HG02759 (cell line): ENCODE measurements at regions not wholly inside any gene's neighbourhood (a gene's known extent, or its start where the extent isn't known, plus 50 kb on each side); places are given as distances from the start of the nearest gene placed in this dataset.
"Not testable (repeated sequence)": the region's sequence is repeated elsewhere in the genome, so short reads cannot be mapped to it uniquely, and the experiment has no call there.

Experiments used
- ATAC-seq: cut with Tn5 transposase; IDR thresholded peaks from one replicate; pipeline ENCODE4 v1.9.1; 2021; ENCODE audit warnings: mild to moderate bottlenecking, moderate library complexity; ENCODE audit not compliant: unreplicated experiment

GRCh38 chr7:67301667-67302066 is 305.0 kb downstream of the TYW1 start:
- ATAC-seq, result no peak

GRCh38 chr7:67302113-67303039 is 305.7 kb downstream of the TYW1 start:
- ATAC-seq, result peak; percentile 86

DNA sequence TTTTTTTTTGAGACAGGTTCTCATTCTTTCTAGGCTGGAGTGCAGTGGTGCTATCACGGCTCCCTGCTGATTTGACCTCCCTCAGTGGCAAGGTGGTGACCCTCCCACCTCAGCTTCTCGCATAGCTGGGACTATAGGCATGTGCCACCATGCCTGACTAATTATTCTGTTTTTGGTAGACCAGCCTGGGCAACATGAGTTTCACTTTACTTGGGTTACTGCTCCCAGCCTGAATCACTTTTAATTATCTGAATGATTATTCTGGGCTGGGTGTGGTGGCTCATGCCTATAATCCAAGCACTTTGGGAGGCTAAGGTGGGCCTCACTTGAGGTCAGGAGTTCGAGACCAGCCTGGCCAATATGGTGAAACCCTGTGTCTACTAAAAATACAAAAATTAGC is 308.2 kb downstream of the TYW1 start:
- not testable (repeated sequence) for ATAC-seq

- ATAC-seq, result no peak
Observed at GRCh38 chr7:67306331-67306730, 309.7 kb downstream of the TYW1 start.

DNA sequence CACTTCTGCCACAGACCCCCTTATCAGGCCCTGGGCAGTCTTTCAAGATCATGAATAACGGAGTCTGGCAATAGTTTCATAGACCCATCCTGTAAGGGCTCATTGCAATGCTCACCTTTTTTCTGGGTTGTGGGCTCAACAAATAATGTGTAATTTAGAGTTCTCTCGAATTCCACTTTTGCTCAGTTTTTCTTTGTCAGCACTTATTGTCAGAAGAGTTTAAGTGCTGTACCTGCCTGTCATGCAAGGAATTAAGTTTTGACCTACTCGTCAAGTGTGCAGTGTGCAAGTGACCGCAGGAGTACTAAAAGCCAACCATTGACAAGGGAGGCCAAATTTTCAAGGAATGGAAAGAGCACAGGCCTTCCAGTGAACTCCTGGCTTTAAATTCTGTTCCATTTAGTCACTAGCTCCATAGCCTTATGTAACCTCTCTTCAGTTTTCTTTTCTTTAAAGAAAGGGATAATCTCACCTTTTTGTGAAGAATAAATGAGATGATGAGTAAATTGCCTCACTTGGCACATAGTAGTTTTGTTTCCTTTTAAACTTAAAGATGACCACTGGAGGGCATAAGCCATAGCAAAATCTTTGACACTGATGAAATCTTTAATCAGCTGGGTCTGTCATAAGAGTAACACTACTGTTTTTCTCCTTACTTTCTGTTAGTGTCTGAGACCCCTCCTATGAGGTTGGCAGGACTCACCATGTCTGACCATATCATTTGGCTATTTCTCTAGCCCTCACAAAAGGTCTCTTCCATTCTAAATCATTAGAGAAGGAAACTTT is 313.3 kb downstream of the TYW1 start:
- no peak for ATAC-seq

GRCh38 chr7:67311901-67312300 is 315.3 kb downstream of the TYW1 start:
- no peak for ATAC-seq

- ATAC-seq, result no peak
Observed at GRCh38 chr7:67313213-67313612, 316.6 kb downstream of the TYW1 start.

DNA sequence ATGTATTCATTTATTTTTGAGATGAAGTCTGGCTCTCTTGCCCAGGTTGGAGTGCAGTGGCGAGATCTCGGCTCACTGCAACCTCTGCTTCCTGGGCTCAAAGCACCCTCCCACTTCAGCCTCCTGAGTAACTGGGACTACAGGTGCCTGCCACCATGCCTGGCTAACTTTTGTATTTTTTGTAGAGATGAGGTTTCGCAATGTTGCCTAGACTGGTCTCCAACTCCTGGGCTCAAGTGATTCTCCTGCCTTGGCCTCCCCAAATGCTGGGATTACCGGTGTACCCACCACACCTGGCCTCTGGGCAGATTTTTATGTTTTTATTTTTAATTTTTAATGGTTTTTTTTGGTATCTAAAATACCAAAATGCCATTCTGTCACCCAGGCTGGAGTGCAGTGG is 320.3 kb downstream of the TYW1 start:
- ATAC-seq, result not testable (repeated sequence)

DNA sequence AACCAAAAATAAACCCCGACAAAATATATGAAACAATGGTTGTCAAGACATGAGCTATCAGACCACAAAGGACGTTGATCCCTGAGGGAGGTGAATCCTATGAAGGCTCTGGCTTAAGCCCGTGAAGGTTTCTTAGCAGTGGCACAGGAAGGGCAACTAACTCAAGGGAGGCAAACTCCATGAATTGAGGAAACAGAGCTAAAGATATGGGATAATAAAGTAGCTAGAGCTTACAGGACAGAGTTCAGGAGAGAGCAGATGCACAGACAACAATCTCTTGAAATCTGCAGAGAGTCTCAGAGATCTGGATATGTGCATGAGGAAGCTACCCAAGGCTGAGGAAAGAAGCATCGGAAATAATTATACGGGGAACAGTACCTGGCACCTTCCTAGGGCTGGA is 331.6 kb downstream of the TYW1 start:
- ATAC-seq, result not testable (repeated sequence)

GRCh38 chr7:67335165-67335564 is 338.5 kb downstream of the TYW1 start:
- ATAC-seq, result not testable (repeated sequence)

GRCh38 chr7:67335663-67336062 is 339.0 kb downstream of the TYW1 start:
- not testable (repeated sequence) for ATAC-seq

- ATAC-seq, result not testable (repeated sequence)
Observed at GRCh38 chr7:67338545-67338944, 341.9 kb downstream of the TYW1 start.

- ATAC-seq, result no peak
Observed at GRCh38 chr7:67341153-67341768, 344.6 kb downstream of the TYW1 start.

DNA sequence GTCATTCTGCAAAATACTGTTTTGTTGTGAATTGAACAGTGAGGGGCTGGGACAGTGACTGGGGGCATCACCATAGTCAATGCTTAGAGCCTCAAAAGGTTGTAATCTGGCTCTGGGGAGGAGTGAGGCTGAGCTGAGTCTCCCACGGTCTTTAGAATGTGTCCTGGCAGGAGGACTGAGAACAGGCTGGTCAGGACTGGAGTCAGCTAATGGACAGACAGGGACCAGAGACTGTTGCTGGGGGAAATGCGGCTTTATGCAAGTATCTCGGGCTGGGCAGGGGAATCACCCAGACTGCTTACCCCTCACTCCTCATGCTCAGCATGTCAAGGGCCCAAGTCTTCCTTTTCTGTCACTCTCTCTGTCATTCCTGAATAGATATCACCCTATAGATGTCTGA is 346.5 kb downstream of the TYW1 start:
- ATAC-seq, result no peak

DNA sequence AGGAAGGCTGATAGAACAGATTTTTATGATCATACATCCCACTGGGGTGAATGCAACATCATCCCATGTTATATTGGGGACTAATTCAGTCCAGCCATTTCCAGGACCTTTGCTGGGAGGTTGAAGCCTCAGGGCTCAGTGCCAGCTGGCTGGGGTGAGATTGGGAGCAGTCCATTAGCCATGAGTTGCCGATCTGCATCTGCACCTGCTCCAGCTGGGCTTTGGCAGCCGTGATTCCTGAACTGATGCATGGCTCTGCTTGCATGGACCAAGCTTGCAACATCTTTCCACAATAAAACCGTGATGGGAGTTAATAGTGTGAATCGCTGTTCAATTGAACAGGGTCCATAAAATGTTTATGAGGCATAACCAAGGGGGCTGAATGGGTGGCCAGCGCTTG is 346.9 kb downstream of the TYW1 start:
- no peak for ATAC-seq

DNA sequence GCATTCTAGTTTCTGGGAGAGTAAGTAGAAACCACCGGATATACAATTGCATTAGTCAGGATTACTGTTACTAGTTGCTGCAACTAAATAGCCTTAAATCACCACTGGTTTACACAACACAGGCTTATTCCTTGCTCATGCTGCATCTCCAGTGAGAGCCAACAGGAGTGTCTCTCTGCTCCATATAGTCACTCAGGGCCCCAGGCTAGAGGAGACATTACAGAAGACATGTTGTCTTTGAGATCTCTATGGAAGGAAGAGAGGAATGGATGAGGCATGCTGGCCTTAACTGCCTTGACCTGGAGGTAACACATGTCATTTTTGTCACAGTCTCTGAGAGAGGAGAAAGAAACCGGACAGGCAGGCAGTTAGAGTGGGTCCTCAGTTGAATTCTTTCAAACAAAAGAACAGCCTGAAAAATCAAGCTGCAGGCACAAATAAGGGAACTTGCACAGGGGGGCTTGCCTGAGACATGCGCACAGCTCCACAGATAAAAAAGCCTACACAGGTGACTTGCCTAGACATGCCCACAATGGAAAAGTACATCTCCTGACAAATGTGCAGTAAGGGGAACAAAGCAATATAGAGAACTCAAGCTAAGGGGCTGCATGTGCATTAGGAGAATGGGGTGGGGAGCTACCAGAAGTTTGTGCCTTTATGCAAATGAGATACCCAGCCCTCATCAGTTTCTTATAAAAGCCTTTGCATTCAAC is 348.0 kb downstream of the TYW1 start:
- no peak for ATAC-seq

DNA sequence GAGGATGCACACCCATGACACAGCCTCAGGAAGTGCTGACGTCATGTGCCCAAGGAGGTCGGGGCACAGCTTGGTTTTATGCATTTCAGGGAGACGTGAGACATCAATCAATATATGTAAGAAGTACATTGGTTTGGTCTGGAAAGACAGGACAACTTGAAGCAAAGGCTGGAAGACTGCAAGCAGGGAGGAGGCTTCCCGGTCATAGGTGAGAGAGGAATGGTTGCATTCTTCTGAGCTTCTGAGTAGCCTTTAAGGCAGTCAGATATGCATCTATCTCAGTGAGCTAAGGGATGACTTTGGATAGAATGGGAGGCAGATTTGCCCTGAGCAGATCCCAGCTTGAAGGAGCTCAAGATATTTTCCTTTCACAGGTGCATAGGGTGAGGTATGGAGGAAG is 349.5 kb downstream of the TYW1 start:
- ATAC-seq, result no peak

- no peak for ATAC-seq
Observed at GRCh38 chr7:67346876-67347275, 350.2 kb downstream of the TYW1 start.

DNA sequence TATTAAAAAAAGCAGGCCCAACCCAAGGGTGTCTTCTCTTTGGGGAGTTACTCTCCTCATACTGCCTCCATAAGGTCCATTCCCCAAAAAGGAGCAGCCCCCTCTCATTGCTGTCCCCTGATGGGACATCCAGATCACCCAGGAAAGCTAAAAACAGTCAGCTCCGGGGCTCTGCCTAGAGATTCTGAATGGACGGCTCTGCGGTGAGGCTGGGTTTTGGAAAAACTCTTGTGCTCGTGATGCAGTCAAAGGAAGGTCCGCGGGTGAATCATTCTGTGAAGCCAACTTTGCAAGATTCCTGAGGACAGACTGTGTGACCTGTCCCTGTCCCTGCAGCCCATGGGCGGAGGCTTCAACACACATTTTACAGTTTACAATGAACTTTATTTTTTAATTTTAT is 351.5 kb downstream of the TYW1 start:
- no peak for ATAC-seq

- not testable (repeated sequence) for ATAC-seq
Observed at GRCh38 chr7:67357653-67358052, 361.0 kb downstream of the TYW1 start.

DNA sequence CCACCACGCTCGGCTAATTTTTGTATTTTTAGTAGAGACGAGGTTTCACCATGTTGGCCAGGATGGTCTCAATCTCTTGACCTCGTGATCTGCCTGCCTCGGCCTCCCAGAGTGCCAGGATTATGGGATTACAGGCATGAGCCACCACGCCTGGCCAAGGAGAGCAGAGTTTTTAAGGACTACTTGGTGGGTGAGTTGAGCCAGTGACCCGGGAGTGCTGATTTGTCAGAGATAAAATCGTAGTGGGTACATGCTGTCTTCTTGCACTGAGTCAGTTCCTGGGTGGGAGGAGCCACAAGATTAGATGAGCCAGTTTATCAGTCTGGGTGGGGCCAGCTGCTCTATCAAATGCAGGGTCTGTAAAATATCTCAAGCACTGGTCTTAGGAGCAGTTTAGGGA is 361.7 kb downstream of the TYW1 start:
- ATAC-seq, result not testable (repeated sequence)
